WTC11 (cell line): ENCODE measurements at regions not wholly inside any gene's neighbourhood (a gene's known extent, or its start where the extent isn't known, plus 50 kb on each side); places are given as distances from the start of the nearest gene placed in this dataset.

Experiments
- CTCF ChIP-seq: fragments of 200-600 bp; IDR thresholded peaks from 2 replicates; pipeline ENCODE4 v1.8.0; 2022; ENCODE audit warnings: antibody characterized with exemption
- FOXK1 ChIP-seq: sonication (generic); formaldehyde crosslinking; IDR thresholded peaks from 2 replicates; pipeline ENCODE4 v1.8.0; 2022; ENCODE audit warnings: mild to moderate bottlenecking, moderate library complexity, missing genetic modification reagents
- FOXP1 ChIP-seq: sonication (generic); formaldehyde crosslinking; IDR thresholded peaks from 2 replicates; pipeline ENCODE4 v1.8.0; 2022; ENCODE audit warnings: missing genetic modification reagents, mild to moderate bottlenecking, moderate library complexity, borderline replicate concordance
- JUN ChIP-seq: sonication (generic); formaldehyde crosslinking; IDR thresholded peaks from 2 replicates; pipeline ENCODE4 v1.8.0; 2023; ENCODE audit warnings: mild to moderate bottlenecking, missing genetic modification reagents
- MXD4 ChIP-seq: fragments of 250-450 bp; sonication (Bioruptor Pico); IDR thresholded peaks from 2 replicates; pipeline ENCODE4 v1.8.0; 2021; ENCODE audit warnings: mild to moderate bottlenecking, moderate library complexity, borderline replicate concordance
- TF ChIP-seq, protein P1 (sequence below): sonication (generic); formaldehyde crosslinking; IDR thresholded peaks from 2 replicates; pipeline ENCODE4 v1.8.1; 2023; ENCODE audit warnings: mild to moderate bottlenecking, missing genetic modification reagents, borderline replicate concordance
- TF ChIP-seq, protein P2 (sequence below): fragments of 250-450 bp; sonication (Bioruptor Pico); conservative IDR thresholded peaks from 2 replicates; pipeline ENCODE4 v1.9.0; 2021; ENCODE audit warnings: mild to moderate bottlenecking

- no peak for TF ChIP-seq MXD4 (CRISPR knock-in tag)
- TF ChIP-seq, protein P1, sequence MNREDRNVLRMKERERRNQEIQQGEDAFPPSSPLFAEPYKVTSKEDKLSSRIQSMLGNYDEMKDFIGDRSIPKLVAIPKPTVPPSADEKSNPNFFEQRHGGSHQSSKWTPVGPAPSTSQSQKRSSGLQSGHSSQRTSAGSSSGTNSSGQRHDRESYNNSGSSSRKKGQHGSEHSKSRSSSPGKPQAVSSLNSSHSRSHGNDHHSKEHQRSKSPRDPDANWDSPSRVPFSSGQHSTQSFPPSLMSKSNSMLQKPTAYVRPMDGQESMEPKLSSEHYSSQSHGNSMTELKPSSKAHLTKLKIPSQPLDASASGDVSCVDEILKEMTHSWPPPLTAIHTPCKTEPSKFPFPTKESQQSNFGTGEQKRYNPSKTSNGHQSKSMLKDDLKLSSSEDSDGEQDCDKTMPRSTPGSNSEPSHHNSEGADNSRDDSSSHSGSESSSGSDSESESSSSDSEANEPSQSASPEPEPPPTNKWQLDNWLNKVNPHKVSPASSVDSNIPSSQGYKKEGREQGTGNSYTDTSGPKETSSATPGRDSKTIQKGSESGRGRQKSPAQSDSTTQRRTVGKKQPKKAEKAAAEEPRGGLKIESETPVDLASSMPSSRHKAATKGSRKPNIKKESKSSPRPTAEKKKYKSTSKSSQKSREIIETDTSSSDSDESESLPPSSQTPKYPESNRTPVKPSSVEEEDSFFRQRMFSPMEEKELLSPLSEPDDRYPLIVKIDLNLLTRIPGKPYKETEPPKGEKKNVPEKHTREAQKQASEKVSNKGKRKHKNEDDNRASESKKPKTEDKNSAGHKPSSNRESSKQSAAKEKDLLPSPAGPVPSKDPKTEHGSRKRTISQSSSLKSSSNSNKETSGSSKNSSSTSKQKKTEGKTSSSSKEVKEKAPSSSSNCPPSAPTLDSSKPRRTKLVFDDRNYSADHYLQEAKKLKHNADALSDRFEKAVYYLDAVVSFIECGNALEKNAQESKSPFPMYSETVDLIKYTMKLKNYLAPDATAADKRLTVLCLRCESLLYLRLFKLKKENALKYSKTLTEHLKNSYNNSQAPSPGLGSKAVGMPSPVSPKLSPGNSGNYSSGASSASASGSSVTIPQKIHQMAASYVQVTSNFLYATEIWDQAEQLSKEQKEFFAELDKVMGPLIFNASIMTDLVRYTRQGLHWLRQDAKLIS (CRISPR knock-in tag) = no peak
- TF ChIP-seq CTCF = no peak
- TF ChIP-seq, protein P2, sequence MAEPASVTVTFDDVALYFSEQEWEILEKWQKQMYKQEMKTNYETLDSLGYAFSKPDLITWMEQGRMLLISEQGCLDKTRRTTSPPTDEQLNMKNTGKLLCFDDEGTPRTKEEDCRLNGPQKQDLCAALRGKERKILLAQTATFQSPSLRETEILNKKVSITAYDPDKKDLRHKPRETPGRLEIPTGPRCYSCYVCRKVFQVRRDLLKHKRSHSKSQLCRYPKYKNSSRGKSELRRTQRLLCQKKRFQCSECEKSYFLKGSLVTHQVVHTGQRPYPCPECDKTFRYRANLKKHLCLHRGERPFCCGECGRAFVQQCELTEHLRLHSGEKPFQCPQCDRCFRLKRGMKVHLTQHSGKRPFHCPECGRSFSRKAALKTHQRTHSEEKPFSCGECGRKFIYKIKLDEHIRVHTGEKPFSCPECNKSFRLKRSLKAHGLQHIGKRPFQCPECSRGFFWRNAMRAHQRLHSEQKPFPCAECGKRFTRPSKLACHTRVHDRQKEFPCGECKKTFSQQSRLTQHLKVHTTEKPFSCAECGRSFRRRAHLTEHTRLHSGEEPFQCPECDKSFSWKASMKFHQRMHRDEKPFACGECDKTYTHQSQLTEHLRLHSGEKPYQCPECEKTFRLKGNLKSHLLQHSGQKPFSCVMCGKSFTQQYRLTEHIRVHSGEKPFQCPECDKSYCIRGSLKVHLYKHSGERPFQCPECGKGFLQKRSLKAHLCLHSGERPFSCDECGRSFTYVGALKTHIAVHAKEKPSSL = no peak
- no peak for TF ChIP-seq FOXP1 (CRISPR knock-in tag)
- no peak for TF ChIP-seq JUN (CRISPR knock-in tag)
- no peak for TF ChIP-seq FOXK1 (CRISPR knock-in tag)
Observed at GRCh38 chr9:121568343-121569265, 69.0 kb upstream of the GGTA1 start.
